SK-N-MC (cell line): ENCODE measurements at regions not wholly inside any gene's neighbourhood (a gene's known extent, or its start where the extent isn't known, plus 50 kb on each side); places are given as distances from the start of the nearest gene placed in this dataset.

ENCODE experiments used
- EZH2 ChIP-seq: fragments of 200-600 bp; sonication (generic); IDR thresholded peaks from one replicate; pipeline ENCODE4 v1.6.1; 2017; ENCODE audit warnings: antibody characterized with exemption
- FOXP2 ChIP-seq: optimal IDR thresholded peaks from 2 replicates; pipeline ENCODE3; 2011; ENCODE audit warnings: mild to moderate bottlenecking, moderate library complexity; ENCODE audit not compliant: insufficient read depth; ENCODE audit errors: extremely low read length, control extremely low read depth
- POLR2AphosphoS5 ChIP-seq: IDR thresholded peaks from 2 replicates; pipeline ENCODE4 v1.6.1; 2012; ENCODE audit warnings: mild to moderate bottlenecking, low read depth, low read length, borderline replicate concordance

GRCh38 chr14:58713677-58714076 is 75.9 kb downstream of the DACT1 start:
- no peak for TF ChIP-seq POLR2AphosphoS5
- TF ChIP-seq EZH2, result no peak
- no peak for TF ChIP-seq FOXP2
